ENCODE measurements at regions not wholly inside any gene's neighbourhood (a gene's known extent, or its start where the extent isn't known, plus 50 kb on each side); places are given as distances from the start of the nearest gene placed in this dataset.

DNA sequence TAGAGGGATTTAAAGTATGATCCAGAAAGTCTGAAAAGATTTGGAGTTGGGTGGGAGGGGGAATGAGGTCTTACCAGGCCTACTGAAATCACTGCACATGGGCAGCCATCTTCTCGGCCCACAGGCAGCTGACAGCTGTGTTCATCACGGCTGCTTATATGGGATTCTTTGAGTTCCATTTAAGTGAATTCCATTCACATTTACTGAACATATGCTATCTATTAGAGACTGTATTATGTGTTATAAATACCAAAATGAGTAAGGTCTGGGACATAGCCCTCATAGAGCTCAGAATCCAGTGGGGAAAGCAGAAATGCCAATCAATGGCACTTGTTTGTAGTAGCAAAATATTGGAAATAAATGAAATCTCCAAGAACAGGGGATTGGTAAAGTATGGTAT, 91.1 kb downstream of the TRIM42 start:
- H3K27me3 ChIP-seq: no peaks in the 10 kb centered on the region
- 73 to 84% methylated on average over 2 of the region's 2 CpGs for WGBS, 2 donors (ENCODE audit: low coverage in 1 of 2)
- in situ Hi-C loops (cut with MboI; ENCODE audit: low pct_ligation_motif_present in 1 of 4, low pct_unique_long_range_greater_than_20kb in 1 of 4, low sequenced_read_pairs in 3 of 4) (no loop called here), intact Hi-C loops (cut with DNase I; ENCODE audit: low total_unique reads) (no loop called here)
- no peak for DNase-seq
- no peak overlapping the region for H3K27ac ChIP-seq
- H3K9me3 ChIP-seq: no peaks in the 10 kb centered on the region
- TF ChIP-seq EP300 (IDR thresholded peaks at IDR 0.05; ENCODE audit: low read depth): no peak
- no peak overlapping the region for H3K4me3 ChIP-seq
- H3K36me3 ChIP-seq: no peaks in the 10 kb centered on the region
- no peaks in the 10 kb centered on the region for H3K4me1 ChIP-seq

DNA sequence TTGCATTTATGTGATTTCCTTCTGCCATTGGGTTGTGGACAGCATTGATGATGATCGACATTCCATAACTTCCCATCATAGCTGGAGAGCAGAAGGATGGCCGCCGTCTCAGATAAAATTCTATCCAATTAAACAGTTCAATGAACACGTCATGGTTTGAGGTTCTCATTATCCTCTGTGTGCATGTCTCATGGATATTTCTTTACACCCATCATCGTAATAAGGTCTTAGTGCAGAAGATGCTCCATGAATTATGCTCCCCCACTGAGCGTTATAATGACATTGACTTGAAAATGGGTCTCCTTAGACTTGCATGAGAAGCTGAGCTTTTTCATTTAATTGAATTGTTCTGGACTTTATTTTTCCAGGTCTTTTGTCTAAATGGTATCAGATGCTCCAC, 92.1 kb downstream of the TRIM42 start:
- H3K4me3 ChIP-seq: no peak overlapping the region
- intact Hi-C loops (cut with DNase I; ENCODE audit: low total_unique reads) (no loop called here), in situ Hi-C loops (cut with MboI; ENCODE audit: low pct_ligation_motif_present in 1 of 4, low pct_unique_long_range_greater_than_20kb in 1 of 4, low sequenced_read_pairs in 3 of 4) (no loop called here)
- no peaks in the 10 kb centered on the region for H3K27me3 ChIP-seq
- H3K27ac ChIP-seq: no peak overlapping the region
- 73 to 80% methylated on average over 6 of the region's 6 CpGs for WGBS, 2 donors (ENCODE audit: low coverage in 1 of 2)
- H3K4me1 ChIP-seq: no peaks in the 10 kb centered on the region
- TF ChIP-seq, protein P1, sequence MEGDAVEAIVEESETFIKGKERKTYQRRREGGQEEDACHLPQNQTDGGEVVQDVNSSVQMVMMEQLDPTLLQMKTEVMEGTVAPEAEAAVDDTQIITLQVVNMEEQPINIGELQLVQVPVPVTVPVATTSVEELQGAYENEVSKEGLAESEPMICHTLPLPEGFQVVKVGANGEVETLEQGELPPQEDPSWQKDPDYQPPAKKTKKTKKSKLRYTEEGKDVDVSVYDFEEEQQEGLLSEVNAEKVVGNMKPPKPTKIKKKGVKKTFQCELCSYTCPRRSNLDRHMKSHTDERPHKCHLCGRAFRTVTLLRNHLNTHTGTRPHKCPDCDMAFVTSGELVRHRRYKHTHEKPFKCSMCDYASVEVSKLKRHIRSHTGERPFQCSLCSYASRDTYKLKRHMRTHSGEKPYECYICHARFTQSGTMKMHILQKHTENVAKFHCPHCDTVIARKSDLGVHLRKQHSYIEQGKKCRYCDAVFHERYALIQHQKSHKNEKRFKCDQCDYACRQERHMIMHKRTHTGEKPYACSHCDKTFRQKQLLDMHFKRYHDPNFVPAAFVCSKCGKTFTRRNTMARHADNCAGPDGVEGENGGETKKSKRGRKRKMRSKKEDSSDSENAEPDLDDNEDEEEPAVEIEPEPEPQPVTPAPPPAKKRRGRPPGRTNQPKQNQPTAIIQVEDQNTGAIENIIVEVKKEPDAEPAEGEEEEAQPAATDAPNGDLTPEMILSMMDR (IDR thresholded peaks at IDR 0.05): no peak
- no peak for TF ChIP-seq POLR2A (IDR thresholded peaks at IDR 0.05)
- no peak for TF ChIP-seq EP300 (IDR thresholded peaks at IDR 0.05; ENCODE audit: low read depth)
- TF ChIP-seq POLR2AphosphoS5 (IDR thresholded peaks at IDR 0.05): no peak
- no peaks in the 10 kb centered on the region for H3K36me3 ChIP-seq
- H3K9me3 ChIP-seq: no peaks in the 10 kb centered on the region
- DNase-seq: no peak

DNA sequence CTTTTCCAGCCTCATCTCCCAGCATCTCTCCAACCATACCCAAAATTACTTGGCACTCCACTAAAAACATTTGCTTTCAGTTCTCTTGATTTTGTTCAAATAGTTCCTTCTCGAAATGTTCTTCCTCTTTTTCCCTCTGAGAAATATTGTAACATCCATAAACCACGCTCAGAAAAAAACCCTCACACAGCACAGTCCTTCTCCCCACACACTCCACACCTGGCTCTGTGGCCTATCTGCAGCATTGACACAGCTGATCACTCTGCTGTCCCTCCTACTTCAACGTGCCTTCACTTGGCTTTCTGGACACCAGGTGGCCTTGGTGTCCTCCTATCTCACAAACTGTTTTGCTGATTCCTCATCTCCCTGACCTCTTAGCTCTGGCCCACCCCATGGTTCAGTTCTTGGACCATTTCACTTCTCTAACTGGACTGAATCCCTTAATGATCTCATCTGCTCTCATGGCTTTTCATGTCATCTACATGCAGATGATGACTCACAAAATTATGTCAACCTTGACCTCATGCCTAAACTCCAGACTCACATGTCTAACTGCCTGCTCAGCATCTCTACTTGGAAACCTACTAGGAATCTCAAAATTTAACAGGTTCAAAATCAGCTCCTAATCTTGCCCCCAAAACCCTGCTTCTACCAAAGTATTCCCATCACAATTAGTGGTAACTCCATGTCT, 93.3 kb downstream of the TRIM42 start:
- WGBS, 2 donors (ENCODE audit: low coverage in 1 of 2): 59 to 65% methylated on average over 3 of the region's 3 CpGs
- H3K27ac ChIP-seq: no peak overlapping the region

DNA sequence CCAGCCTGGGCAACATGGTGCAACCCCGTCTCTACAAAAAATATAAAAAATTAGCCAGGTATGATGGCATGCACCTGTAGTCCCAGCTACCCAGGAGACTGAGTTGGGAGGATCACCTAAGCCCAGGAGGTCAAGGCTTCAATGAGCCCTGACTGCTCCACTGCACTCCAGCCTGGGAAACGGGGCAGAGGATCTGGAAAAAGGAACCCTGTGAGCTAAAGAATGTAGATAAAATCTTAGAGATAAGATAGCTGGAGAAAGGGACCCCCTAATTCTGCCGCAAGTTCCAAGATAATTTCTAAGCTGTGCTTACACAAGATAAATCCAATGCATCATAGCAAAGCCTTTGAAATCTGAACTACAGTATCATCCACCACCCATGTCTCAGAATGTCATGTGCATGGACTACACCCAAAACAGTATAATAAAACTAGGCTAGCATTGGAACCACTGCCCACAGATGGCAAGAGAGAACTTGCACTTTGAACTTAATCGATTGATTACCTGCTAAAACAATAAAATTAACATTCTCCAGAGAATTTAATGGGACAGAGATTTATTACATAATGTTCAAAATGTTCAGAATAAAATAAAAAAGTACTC, 99.9 kb downstream of the TRIM42 start:
- no peaks in the 10 kb centered on the region for H3K9me3 ChIP-seq
- H3K36me3 ChIP-seq: no peaks in the 10 kb centered on the region
- TF ChIP-seq, protein P1 (IDR thresholded peaks at IDR 0.05): no peak
- TF ChIP-seq POLR2A (IDR thresholded peaks at IDR 0.05): no peak
- TF ChIP-seq POLR2AphosphoS5 (IDR thresholded peaks at IDR 0.05): no peak
- no peak for TF ChIP-seq EP300 (IDR thresholded peaks at IDR 0.05; ENCODE audit: low read depth)
- intact Hi-C loops (cut with DNase I; ENCODE audit: low total_unique reads): no loop called here
- in situ Hi-C loops (cut with MboI; ENCODE audit: low pct_ligation_motif_present in 1 of 4, low pct_unique_long_range_greater_than_20kb in 1 of 4, low sequenced_read_pairs in 3 of 4): no loop called here
- H3K4me1 ChIP-seq: no peaks in the 10 kb centered on the region
- no peak overlapping the region for H3K4me3 ChIP-seq
- no peak overlapping the region for H3K27ac ChIP-seq
- H3K27me3 ChIP-seq: no peaks in the 10 kb centered on the region
- DNase-seq: no peak
- 48 to 60% methylated on average over 3 to 4 of the region's 4 CpGs for WGBS, 2 donors (ENCODE audit: low coverage in 1 of 2)

More for the DNA sequence above, 93.3 kb downstream of the TRIM42 start:
- intact Hi-C loops (cut with DNase I; ENCODE audit: low total_unique reads) (no loop called here), in situ Hi-C loops (cut with MboI; ENCODE audit: low pct_ligation_motif_present in 1 of 4, low pct_unique_long_range_greater_than_20kb in 1 of 4, low sequenced_read_pairs in 3 of 4) (no loop called here)
- H3K4me1 ChIP-seq: no peaks in the 10 kb centered on the region
- TF ChIP-seq EP300 (IDR thresholded peaks at IDR 0.05; ENCODE audit: low read depth): no peak
- no peak for TF ChIP-seq POLR2A (IDR thresholded peaks at IDR 0.05)
- no peaks in the 10 kb centered on the region for H3K36me3 ChIP-seq
- no peaks in the 10 kb centered on the region for H3K27me3 ChIP-seq
- no peaks in the 10 kb centered on the region for H3K9me3 ChIP-seq
- no peak overlapping the region for H3K4me3 ChIP-seq
- no peak for DNase-seq

DNA sequence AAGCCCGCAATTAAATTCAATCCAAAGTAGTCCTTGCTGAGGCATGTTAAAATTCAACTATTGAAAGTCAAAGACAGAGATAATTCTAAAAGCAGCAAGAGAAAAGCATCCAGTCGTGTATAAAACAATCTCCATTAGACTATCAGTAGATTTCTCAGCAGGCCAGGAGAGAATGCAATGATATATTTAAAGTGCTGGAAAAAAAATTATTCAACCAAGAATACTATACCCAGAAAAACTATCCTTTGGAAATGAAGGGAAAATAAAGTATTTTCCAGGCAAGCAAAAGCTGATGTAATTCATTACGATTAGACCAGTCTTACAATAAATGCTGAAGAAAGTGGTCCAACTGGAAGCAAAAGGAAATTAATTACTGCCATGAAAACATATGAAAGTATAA, 113.5 kb downstream of the TRIM42 start:
- Histone ChIP-seq H3K27me3 (no peaks in the 10 kb centered on the region), H3K9me3 (no peaks in the 10 kb centered on the region), H3K36me3 (no peaks in the 10 kb centered on the region), H3K4me3 (no peak overlapping the region), H3K27ac (no peak overlapping the region), H3K4me1 (no peaks in the 10 kb centered on the region)
- intact Hi-C loops (cut with DNase I; ENCODE audit: low total_unique reads) (no loop called here), in situ Hi-C loops (cut with MboI; ENCODE audit: low pct_ligation_motif_present in 1 of 4, low pct_unique_long_range_greater_than_20kb in 1 of 4, low sequenced_read_pairs in 3 of 4) (no loop called here)
- no peak for DNase-seq
- TF ChIP-seq, protein P1 (IDR thresholded peaks at IDR 0.05): no peak
- no peak for TF ChIP-seq POLR2A (IDR thresholded peaks at IDR 0.05)
- no peak for TF ChIP-seq POLR2AphosphoS5 (IDR thresholded peaks at IDR 0.05)
- TF ChIP-seq EP300 (IDR thresholded peaks at IDR 0.05; ENCODE audit: low read depth): no peak
- WGBS, 2 donors (ENCODE audit: low coverage in 1 of 2): 89 to 90% methylated on average over 3 of the region's 3 CpGs

Data from transverse colon (tissue), 4 donors.